ENCODE measurements at regions not wholly inside any gene's neighbourhood (a gene's known extent, or its start where the extent isn't known, plus 50 kb on each side); places are given as distances from the start of the nearest gene placed in this dataset.
A peak's percentile ranks its signal among the peaks of the same experiment; 100 is the strongest.

- H3K4me3 ChIP-seq (ENCODE audit: low read length) = no peak overlapping the region
- DNase-seq (ENCODE audit: low read depth) = no peak
- TF ChIP-seq, protein P1, sequence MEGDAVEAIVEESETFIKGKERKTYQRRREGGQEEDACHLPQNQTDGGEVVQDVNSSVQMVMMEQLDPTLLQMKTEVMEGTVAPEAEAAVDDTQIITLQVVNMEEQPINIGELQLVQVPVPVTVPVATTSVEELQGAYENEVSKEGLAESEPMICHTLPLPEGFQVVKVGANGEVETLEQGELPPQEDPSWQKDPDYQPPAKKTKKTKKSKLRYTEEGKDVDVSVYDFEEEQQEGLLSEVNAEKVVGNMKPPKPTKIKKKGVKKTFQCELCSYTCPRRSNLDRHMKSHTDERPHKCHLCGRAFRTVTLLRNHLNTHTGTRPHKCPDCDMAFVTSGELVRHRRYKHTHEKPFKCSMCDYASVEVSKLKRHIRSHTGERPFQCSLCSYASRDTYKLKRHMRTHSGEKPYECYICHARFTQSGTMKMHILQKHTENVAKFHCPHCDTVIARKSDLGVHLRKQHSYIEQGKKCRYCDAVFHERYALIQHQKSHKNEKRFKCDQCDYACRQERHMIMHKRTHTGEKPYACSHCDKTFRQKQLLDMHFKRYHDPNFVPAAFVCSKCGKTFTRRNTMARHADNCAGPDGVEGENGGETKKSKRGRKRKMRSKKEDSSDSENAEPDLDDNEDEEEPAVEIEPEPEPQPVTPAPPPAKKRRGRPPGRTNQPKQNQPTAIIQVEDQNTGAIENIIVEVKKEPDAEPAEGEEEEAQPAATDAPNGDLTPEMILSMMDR (conservative IDR thresholded peaks at IDR 0.05; ENCODE audit: low read length) = no peak
These were observed 200.6 kb upstream of the RBMS1 start for GRCh38 chr2:160694221-160694620.

DNA sequence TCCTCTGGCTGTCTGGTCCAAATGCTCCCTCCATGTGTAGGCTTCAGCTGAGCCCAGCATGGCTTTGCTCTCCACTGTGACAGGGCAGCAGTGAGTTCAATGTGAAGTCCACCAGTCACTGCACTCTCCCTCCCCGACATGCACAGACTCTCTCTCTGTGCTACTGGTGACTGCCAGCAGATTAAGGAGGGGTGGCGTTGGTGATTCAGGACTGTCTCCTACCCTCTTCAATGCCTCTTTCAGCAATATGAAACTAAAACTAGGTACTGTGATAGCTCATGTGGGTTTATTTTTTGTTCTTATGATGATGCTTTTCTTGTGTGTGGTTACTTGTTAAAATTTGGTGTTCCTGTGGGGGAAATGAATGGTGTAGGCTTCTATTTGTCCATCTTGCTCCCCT lies 201.0 kb upstream of the RBMS1 start:
- no peak for DNase-seq (ENCODE audit: low read depth)
- H3K4me3 ChIP-seq (ENCODE audit: low read length) = no peak overlapping the region
- TF ChIP-seq, protein P1 (conservative IDR thresholded peaks at IDR 0.05; ENCODE audit: low read length) = no peak

- TF ChIP-seq, protein P1 (conservative IDR thresholded peaks at IDR 0.05; ENCODE audit: low read length) = no peak
- no peak overlapping the region for H3K4me3 ChIP-seq (ENCODE audit: low read length)
- DNase-seq (ENCODE audit: low read depth) = no peak
These were observed 201.9 kb upstream of the RBMS1 start for GRCh38 chr2:160695402-160696086.

DNA sequence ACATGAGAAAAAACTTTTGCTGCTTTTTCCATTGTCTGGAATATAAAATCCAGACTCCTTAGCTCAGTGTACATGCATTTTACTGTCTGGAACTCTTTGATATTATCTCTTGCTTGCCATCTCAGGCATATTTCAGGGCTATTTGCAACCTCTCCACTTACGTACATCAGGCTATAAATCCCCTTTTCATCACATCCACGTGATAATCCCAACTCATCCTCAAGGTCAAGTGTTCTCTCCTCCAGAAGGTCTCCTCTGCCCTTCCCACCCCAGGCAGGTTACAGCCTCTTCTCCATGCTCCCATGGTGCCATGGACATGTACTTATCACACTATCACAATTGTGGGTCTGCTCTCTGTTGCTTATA lies 202.5 kb upstream of the RBMS1 start:
- TF ChIP-seq, protein P1 (conservative IDR thresholded peaks at IDR 0.05; ENCODE audit: low read length) = no peak
- no peak overlapping the region for H3K4me3 ChIP-seq (ENCODE audit: low read length)
- DNase-seq (ENCODE audit: low read depth) = no peak

DNA sequence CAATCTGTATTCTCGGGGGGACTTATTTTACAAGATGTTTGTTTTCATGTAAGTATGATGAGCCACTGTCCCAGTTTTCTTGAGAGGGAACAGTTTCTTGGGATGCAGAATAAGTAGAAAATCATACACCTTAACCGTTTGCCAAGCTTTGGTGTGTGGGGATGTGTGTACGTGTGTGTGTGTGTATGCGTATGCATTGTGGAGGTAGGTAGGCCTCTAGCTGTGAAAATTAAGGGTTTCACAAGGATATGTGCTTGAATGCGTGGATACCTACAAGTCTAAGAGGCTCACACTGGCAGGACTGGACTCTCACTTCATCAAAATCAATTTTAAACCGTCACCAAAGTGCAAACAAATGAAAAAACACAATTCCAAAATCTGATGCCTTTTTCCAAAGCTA lies 204.2 kb upstream of the RBMS1 start:
- DNase-seq (ENCODE audit: low read depth) = no peak
- TF ChIP-seq, protein P1 (conservative IDR thresholded peaks at IDR 0.05; ENCODE audit: low read length) = no peak
- H3K4me3 ChIP-seq (ENCODE audit: low read length) = no peak overlapping the region

DNA sequence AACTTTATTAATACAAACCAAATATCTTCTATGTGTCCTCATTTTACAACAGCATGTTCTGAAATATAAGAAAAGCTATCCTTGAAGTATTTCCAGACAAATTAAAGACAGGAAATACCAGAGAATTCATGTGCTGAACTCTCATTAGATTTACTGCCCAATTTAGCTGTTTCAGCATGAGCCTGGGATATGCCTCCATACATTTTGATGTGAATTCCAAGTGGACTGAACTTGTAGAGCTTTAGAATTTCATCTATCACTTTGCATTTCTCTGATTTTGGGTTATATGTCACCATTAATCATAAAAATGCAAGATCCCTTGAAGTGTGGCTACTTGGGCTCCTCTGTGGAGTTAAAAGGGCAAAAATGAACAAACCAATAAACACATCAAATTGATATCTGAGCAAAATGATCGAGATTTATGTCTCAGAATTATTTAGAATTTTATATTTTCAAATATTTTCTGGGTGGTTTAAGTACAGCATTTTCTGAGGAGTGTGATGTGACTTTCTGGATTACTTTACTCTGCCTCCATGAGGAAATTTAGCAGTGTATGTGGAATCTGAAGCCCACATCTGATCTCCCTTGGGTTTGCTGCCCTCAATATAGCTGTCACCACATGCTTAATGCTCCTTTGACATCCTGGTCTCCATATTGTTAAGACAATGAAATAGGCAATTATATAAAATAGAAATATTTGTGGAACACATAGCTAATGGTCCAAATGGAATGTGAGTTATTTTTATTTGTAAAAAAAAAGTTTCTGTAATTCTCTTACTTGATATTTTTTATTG lies 206.6 kb upstream of the RBMS1 start:
- no peak overlapping the region for H3K4me3 ChIP-seq (ENCODE audit: low read length)
- TF ChIP-seq, protein P1 (conservative IDR thresholded peaks at IDR 0.05; ENCODE audit: low read length) = no peak
- DNase-seq (ENCODE audit: low read depth) = peak; percentile 88

- TF ChIP-seq, protein P1 (conservative IDR thresholded peaks at IDR 0.05; ENCODE audit: low read length) = no peak
- DNase-seq (ENCODE audit: low read depth) = no peak
- no peak overlapping the region for H3K4me3 ChIP-seq (ENCODE audit: low read length)
These were observed 208.2 kb upstream of the RBMS1 start for GRCh38 chr2:160701822-160702221.
